Heart right ventricle (tissue), 16 donors: ENCODE measurements at regions not wholly inside any gene's neighbourhood (a gene's known extent, or its start where the extent isn't known, plus 50 kb on each side); places are given as distances from the start of the nearest gene placed in this dataset.

Experiments
- ATAC-seq, 8 donors: fragments of 200-7000 bp; cut with Tn5 transposase; one replicate each; pipeline ENCODE4 v1.9.1; 2020; ENCODE audit warnings: mild to moderate bottlenecking in 8 of 8, moderate library complexity in 8 of 8, moderate number of reproducible peaks in 1 of 8
- DNase-seq, 2 donors: peaks; one replicate each; pipeline ENCODE4 v3.0.0-alpha.2; 2020
- H3K27ac ChIP-seq, 10 donors: fragments of 200-600 bp; sonication (generic) in 2 of 10; one replicate each; pipeline versions ENCODE4 v1.5.0 to v1.8.0; 2020 to 2022; ENCODE audit warnings: mild to moderate bottlenecking in 3 of 10
- H3K27me3 ChIP-seq, 7 donors: fragments of 200-600 bp; one replicate each; pipeline ENCODE4 v1.8.0; 2021 to 2022; ENCODE audit warnings: mild to moderate bottlenecking in 2 of 7
- H3K36me3 ChIP-seq, 9 donors: fragments of 200-600 bp; sonication (generic) in 1 of 9; one replicate each; pipeline versions ENCODE4 v1.5.0 to v1.8.0; 2020 to 2022; ENCODE audit warnings: mild to moderate bottlenecking in 2 of 9
- H3K4me1 ChIP-seq, 9 donors: fragments of 200-600 bp; sonication (generic) in 1 of 9; one replicate each; pipeline versions ENCODE4 v1.5.0 to v1.8.0; 2020 to 2022; ENCODE audit warnings: mild to moderate bottlenecking in 4 of 9
- H3K4me3 ChIP-seq, 10 donors: fragments of 200-600 bp; sonication (generic) in 2 of 10; one replicate each; pipeline versions ENCODE4 v1.5.0 to v1.8.0; 2020 to 2022; ENCODE audit warnings: mild to moderate bottlenecking in 7 of 10, moderate library complexity in 2 of 10
- H3K9me3 ChIP-seq, 11 donors: fragments of 200-600 bp in 10 of 11; sonication (generic) in 2 of 11; one replicate each; pipeline versions ENCODE4 v1.5.0 to v1.8.0; 2013 to 2022; ENCODE audit warnings: mild to moderate bottlenecking in 2 of 11, control low read depth in 1 of 11, moderate library complexity in 1 of 11
- CTCF ChIP-seq, 9 donors: fragments of 200-600 bp; sonication (generic) in 2 of 9; IDR thresholded peaks; one replicate each; pipeline versions ENCODE4 v1.5.0 to v1.8.0; 2021 to 2022; ENCODE audit warnings: antibody characterized with exemption in 9 of 9, mild to moderate bottlenecking in 5 of 9, moderate library complexity in 1 of 9
- WGBS, 2 donors: extraction: QIAGEN DNeasy Blood & Tissue Kit; methylation state at CpG; one replicate each; pipeline ENCODE4 v1.1.7; 2013; ENCODE audit warnings: inconsistent platforms in 1 of 2; 5-methylcytosine and 5-hydroxymethylcytosine counted together
- intact Hi-C, 10 donors: fragments of 100-400 bp; cut with DNase I; formaldehyde crosslinking; loops; one replicate each; pipeline versions ENCODE4 v1.11.1 to v1.14.2; 2022
- donor health status: Arrhythmogenic right ventricular cardiomyopathy.
- donor health status: ischemic (EF 13 %, LVEDD 7.1; RV severe dilation, severe dysfunction).
- donor health status: healthy with polysubstance abuse.
- donor health status: DM: no; HTN: yes; CAD: no.
- donor health status: DM: no; HTN: no; CAD: no.
- donor health status: ischemic (EF 25% LVEDD 6.9; RV normal size, moderate dysfunction).
- donor health status: ischemic (EF 25% LVEDD 5.7; RV mildly dilated, moderate dysfunction).
- donor health status: healthy.
- donor health status: DM: yes; HTN: yes; CAD: no.
- donor health status: Ischemic cardiomyopathy.
- donor health status: ischemic (EF 35%, LVEDD 5.7; RV mildly dilated, moderate dysfunction).
- donor health status: nonischemic (EF 11% LVEDD 7.7; RV severe dilation, severe dysfunction).
- donor health status: DM: yes; HTN: yes; CAD: no.
- donor health status: PGD.
- donor health status: ischemic (EF 29% LVEDD 5.4; RV normal size, mild dysfunction).
- donor health status: nonischemic (EF 23%, LVEDD 6.1; RV moderate dilation, normal function).

GRCh38 chr9:126750941-126751725 is 53.7 kb upstream of the ZBTB43 start:
- Histone ChIP-seq H3K4me1 (no peaks in the 10 kb centered on the region), H3K27ac (no peak overlapping the region), H3K27me3 (peaks cover 0 to 65% (median 28%) of the 10 kb centered on the region in 7 donors), H3K36me3 (no peaks in the 10 kb centered on the region), H3K4me3 (no peak overlapping the region), H3K9me3 (peaks cover 0 to 7% (median 0%) of the 10 kb centered on the region in 11 donors)
- DNase-seq: no peak
- no peak for ATAC-seq
- intact Hi-C loops: no loop called here
- TF ChIP-seq CTCF (IDR thresholded peaks at IDR 0.05): no peak
- 86 to 91% methylated on average over 6 of the region's 6 CpGs for WGBS, 2 donors

- no peak for DNase-seq
These were observed 52.5 kb upstream of the ZBTB43 start for GRCh38 chr9:126752376-126752775.

GRCh38 chr9:126752881-126753670 is 51.8 kb upstream of the ZBTB43 start:
- ATAC-seq (no peak), DNase-seq (no peak)
- no peak overlapping the region for H3K27ac ChIP-seq
- H3K9me3 ChIP-seq: peaks cover 0 to 7% (median 0%) of the 10 kb centered on the region in 11 donors
- WGBS, 2 donors: 80 to 81% methylated on average over 10 of the region's 10 CpGs
- intact Hi-C loops: no loop called here
- no peak for TF ChIP-seq CTCF (IDR thresholded peaks at IDR 0.05)
- no peaks in the 10 kb centered on the region for H3K36me3 ChIP-seq
- H3K4me3 ChIP-seq: no peak overlapping the region
- H3K27me3 ChIP-seq: peaks cover 0 to 61% (median 28%) of the 10 kb centered on the region in 7 donors
- no peaks in the 10 kb centered on the region for H3K4me1 ChIP-seq

More at GRCh38 chr9:126752376-126752775, 52.5 kb upstream of the ZBTB43 start:
- no peaks in the 10 kb centered on the region for H3K36me3 ChIP-seq
- WGBS, 2 donors: 64 to 68% methylated on average over 4 of the region's 4 CpGs
- TF ChIP-seq CTCF (IDR thresholded peaks at IDR 0.05): no peak
- no peak for ATAC-seq
- no peak overlapping the region for H3K4me3 ChIP-seq
- H3K4me1 ChIP-seq: no peaks in the 10 kb centered on the region
- peaks cover 0 to 61% (median 28%) of the 10 kb centered on the region in 7 donors for H3K27me3 ChIP-seq
- intact Hi-C loops: no loop called here
- H3K27ac ChIP-seq: no peak overlapping the region
- peaks cover 0 to 7% (median 0%) of the 10 kb centered on the region in 11 donors for H3K9me3 ChIP-seq

GRCh38 chr9:126754436-126755316 is 50.2 kb upstream of the ZBTB43 start:
- no peak for DNase-seq
- H3K27me3 ChIP-seq: peaks cover 0 to 52% (median 20%) of the 10 kb centered on the region in 7 donors
- intact Hi-C loops: no loop called here
- WGBS, 2 donors: 81 to 86% methylated on average over 19 of the region's 19 CpGs
- H3K36me3 ChIP-seq: no peaks in the 10 kb centered on the region
- H3K4me3 ChIP-seq: no peak overlapping the region
- no peaks in the 10 kb centered on the region for H3K4me1 ChIP-seq
- no peaks in the 10 kb centered on the region for H3K9me3 ChIP-seq
- no peak for TF ChIP-seq CTCF (IDR thresholded peaks at IDR 0.05)
- peak in 1 of 8 donors; percentile 34 for ATAC-seq
- no peak overlapping the region for H3K27ac ChIP-seq
